Panc1 (cell line): ENCODE measurements at regions not wholly inside any gene's neighbourhood (a gene's known extent, or its start where the extent isn't known, plus 50 kb on each side); places are given as distances from the start of the nearest gene placed in this dataset.

Experiments
- ATAC-seq: fragments of 200-7000 bp; cut with Tn5 transposase; 2 replicates; pipeline ENCODE4 v1.9.1; 2020; ENCODE audit warnings: mild to moderate bottlenecking, moderate library complexity
- BruUV-seq: library from RNA; stranded (reverse); fragments of 400-500 nt; replicated peaks from 2 replicates; lab custom pipeline; 2021; lab: Mats Ljungman, UMichigan
- CTCF ChIA-PET: fragments of 300-600 bp; sonication (Branson Sonifier 250); formaldehyde crosslinking; loops from one replicate; lab custom pipeline; 2022; ENCODE audit warnings: antibody characterized with exemption; lab: Charles Lee
- POLR2A ChIA-PET: fragments of 300-600 bp; sonication (Branson Sonifier 250); formaldehyde crosslinking; loops from one replicate; lab custom pipeline; 2022; ENCODE audit warnings: antibody characterized with exemption; lab: Charles Lee
- DNase-seq: peaks from one replicate; pipeline ENCODE4 v3.0.0-alpha.2; 2010; ENCODE audit warnings: low read depth, low spot score
- H3K27ac ChIP-seq: 2 replicates; pipeline ENCODE4 v1.5.1; 2011; ENCODE audit warnings: mild to moderate bottlenecking, low read length, inconsistent platforms
- H3K27me3 ChIP-seq: fragments of 200-500 bp; sonication (Bioruptor generic); 2 replicates; pipeline ENCODE4 v1.6.0; 2014; ENCODE audit warnings: low read length, inconsistent platforms; ENCODE audit not compliant: control insufficient read depth, insufficient read depth
- H3K36me3 ChIP-seq: fragments of 200-500 bp; sonication (Bioruptor generic); 2 replicates; pipeline ENCODE4 v1.5.1; 2014; ENCODE audit warnings: inconsistent platforms, mild to moderate bottlenecking, low read length, moderate library complexity; ENCODE audit not compliant: control insufficient read depth, insufficient read depth
- H3K4me1 ChIP-seq: 2 replicates; pipeline ENCODE4 v1.5.1; 2011; ENCODE audit warnings: inconsistent platforms, mild to moderate bottlenecking, low read length, moderate library complexity; ENCODE audit not compliant: control insufficient read depth, insufficient read depth
- H3K4me3 ChIP-seq, 2 experiments: 2 replicates each; pipeline ENCODE4 v1.5.1; 2011 to 2012; ENCODE audit warnings: low read depth in 2 of 2, low read length in 2 of 2, mild to moderate bottlenecking in 2 of 2, inconsistent platforms in 1 of 2, moderate library complexity in 1 of 2
- H3K9me3 ChIP-seq: fragments of 200-500 bp; sonication (Bioruptor generic); 2 replicates; pipeline ENCODE4 v1.5.1; 2014; ENCODE audit warnings: low read depth, mild to moderate bottlenecking, inconsistent platforms, low read length, moderate library complexity; ENCODE audit not compliant: control insufficient read depth, insufficient read depth
- CTCF ChIP-seq: fragments of 450-650 bp; IDR thresholded peaks from 2 replicates; pipeline ENCODE4 v1.5.1; 2017; ENCODE audit warnings: mild to moderate bottlenecking
- POLR2AphosphoS5 ChIP-seq: IDR thresholded peaks from 2 replicates; pipeline ENCODE4 v1.6.1; 2012; ENCODE audit warnings: mild to moderate bottlenecking, low read depth, low read length, moderate library complexity
- REST ChIP-seq, 2 experiments: IDR thresholded peaks; 2 replicates each; pipeline ENCODE4 v1.6.1; 2011 to 2012; ENCODE audit warnings: low read depth in 2 of 2, control low read depth in 1 of 2, low read length in 1 of 2, mild to moderate bottlenecking in 1 of 2, moderate library complexity in 1 of 2; ENCODE audit not compliant: insufficient read depth in 1 of 2
- SIN3A ChIP-seq: IDR thresholded peaks from 2 replicates; pipeline ENCODE4 v1.6.1; 2012; ENCODE audit warnings: low read depth, mild to moderate bottlenecking, low read length, moderate library complexity, borderline replicate concordance; ENCODE audit not compliant: insufficient read depth
- TCF7L2 ChIP-seq: IDR thresholded peaks from 2 replicates; pipeline ENCODE4 v1.6.1; 2011; ENCODE audit warnings: mild to moderate bottlenecking, low read depth, low read length, inconsistent platforms
- in situ Hi-C: cut with HindIII; loops from 2 replicates; pipeline ENCODE4 v1.10.0; 2016; ENCODE audit warnings: low sequenced_read_pairs, low pct_unique_long_range_greater_than_20kb
- intact Hi-C: fragments of 100-400 bp; cut with micrococcal nuclease; formaldehyde crosslinking; loops from one replicate; pipeline ENCODE4 v1.10.0; 2022; ENCODE audit not compliant: unreplicated experiment

GRCh38 chr11:107276077-107276476 is 181.5 kb downstream of the CWF19L2 start:
- no TSS peak for BruUV-seq
- Histone ChIP-seq H3K27me3 (peaks cover 6% of the 10 kb centered on the region), H3K4me1 (no peaks in the 10 kb centered on the region), H3K4me3 (no peak overlapping the region), H3K9me3 (no peaks in the 10 kb centered on the region), H3K27ac (no peak overlapping the region), H3K36me3 (no peaks in the 10 kb centered on the region)
- ChIA-PET CTCF (no interaction called here), POLR2A (no interaction called here)
- no peak for TF ChIP-seq POLR2AphosphoS5
- in situ Hi-C loops: no loop called here
- no peak for ATAC-seq
- no peak for DNase-seq
- intact Hi-C loops: no loop called here

GRCh38 chr11:107275632-107276031 is 182.0 kb downstream of the CWF19L2 start:
- intact Hi-C loops: no loop called here
- CTCF ChIA-PET: no interaction called here
- no peak for ATAC-seq

More at GRCh38 chr11:107275632-107276031, 182.0 kb downstream of the CWF19L2 start:
- no peaks in the 10 kb centered on the region for H3K4me1 ChIP-seq
- H3K27me3 ChIP-seq: peaks cover 6% of the 10 kb centered on the region
- H3K4me3 ChIP-seq: no peak overlapping the region
- no peak overlapping the region for H3K27ac ChIP-seq
- H3K9me3 ChIP-seq: no peaks in the 10 kb centered on the region
- no TSS peak for BruUV-seq
- H3K36me3 ChIP-seq: no peaks in the 10 kb centered on the region
- DNase-seq: no peak
- POLR2A ChIA-PET: interaction anchor here (0.7 kb wide), 1 partner anchor 29 kb away, joined by 3 read pairs; no protein-coding TSS in a partner anchor
- in situ Hi-C loops: no loop called here
- TF ChIP-seq SIN3A (no peak), TCF7L2 (no peak), REST (IDR thresholded peaks at IDR 0.05; ENCODE audit: insufficient read depth in 1 of 2, low read depth in 2 of 2, low read length in 1 of 2) (no peak), CTCF (no peak), POLR2AphosphoS5 (no peak)
